ENCODE measurements at regions not wholly inside any gene's neighbourhood (a gene's known extent, or its start where the extent isn't known, plus 50 kb on each side); places are given as distances from the start of the nearest gene placed in this dataset.
"Not testable (repeated sequence)": the region's sequence is repeated elsewhere in the genome, so short reads cannot be mapped to it uniquely, and the experiment has no call there.

DNA sequence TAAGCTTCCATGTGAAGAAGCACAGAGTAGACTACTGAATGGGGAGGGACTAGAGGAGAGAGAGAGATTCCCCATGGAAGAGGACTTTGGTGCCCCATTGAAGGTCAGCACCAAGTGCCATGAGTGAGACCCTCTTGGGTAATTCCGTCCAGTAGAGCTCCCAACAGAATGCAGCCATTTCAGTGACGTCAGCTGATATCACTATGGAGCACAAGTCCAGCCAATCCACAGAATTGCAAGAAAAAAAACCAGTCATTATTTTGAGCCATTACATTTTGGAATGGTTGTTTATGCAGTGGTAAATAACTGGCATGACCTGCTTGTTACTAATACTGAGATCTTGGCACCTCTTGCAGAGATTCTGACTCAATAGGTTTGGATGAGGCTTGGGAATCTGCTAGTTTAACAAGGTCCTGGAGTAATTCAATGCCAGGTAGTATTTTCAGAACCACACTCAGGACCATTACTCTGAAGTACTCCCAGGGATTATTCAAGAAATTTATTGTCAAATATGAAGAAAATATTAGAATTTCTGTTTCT lies 52.6 kb upstream of the SP8 start:
- no peak for DNase-seq

DNA sequence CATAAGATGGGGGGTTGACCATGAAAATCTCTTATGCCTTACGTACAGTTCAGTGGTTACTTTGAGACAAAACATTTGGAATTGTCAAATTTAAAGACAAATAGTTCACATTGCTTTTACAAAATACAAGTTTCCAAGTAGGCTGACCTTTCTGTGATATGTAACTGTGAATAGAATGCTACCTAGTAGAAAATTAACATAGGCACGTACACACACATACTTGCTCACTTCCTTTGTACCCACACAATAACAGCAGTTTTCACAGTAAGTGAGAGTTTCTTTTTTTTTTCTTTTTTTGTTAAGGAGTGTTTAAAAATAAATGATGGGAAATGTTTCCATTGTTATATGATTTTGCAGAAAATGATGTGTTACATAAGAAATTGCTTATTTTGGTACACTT lies 53.3 kb upstream of the SP8 start:
- no peak for DNase-seq

DNA sequence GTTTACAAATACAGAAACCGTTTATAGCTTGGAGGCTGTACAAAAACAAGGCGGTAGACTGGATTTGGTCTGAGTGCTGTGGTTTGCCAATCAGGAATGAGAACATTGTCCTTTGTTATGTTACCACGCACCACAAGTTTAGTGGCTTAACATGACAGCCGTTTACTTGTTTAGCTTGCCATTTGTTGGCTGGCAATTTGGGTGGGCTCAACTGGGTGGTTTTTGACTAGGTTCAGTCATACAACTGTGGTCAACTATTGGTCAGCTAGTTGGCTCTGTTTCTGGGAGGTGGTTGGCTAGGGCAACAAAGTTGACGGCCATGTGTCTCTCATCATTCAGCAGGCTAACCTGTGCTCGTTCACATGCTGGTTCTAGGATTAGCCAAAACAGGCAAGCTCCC lies 60.1 kb upstream of the SP8 start:
- DNase-seq: no peak

DNA sequence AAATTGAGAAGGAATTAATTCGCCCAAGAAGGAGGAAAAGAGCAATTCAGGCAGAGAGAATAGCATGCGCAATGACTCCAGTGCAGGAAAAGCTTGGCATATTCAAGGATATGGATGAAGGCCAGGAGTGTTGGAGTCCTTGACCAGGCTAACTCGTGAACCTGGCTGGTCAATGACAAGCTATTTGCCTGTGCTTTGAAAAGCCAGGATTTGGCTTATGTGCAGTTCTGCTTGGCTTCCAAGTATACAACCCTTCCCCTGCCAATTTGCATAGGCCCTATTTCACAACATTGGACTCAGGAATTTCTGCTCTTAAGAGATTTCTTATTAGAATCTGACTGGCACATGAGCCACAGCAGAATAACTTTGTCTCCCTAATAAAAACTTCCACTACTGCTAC lies 72.3 kb upstream of the SP8 start:
- no peak for DNase-seq

DNA sequence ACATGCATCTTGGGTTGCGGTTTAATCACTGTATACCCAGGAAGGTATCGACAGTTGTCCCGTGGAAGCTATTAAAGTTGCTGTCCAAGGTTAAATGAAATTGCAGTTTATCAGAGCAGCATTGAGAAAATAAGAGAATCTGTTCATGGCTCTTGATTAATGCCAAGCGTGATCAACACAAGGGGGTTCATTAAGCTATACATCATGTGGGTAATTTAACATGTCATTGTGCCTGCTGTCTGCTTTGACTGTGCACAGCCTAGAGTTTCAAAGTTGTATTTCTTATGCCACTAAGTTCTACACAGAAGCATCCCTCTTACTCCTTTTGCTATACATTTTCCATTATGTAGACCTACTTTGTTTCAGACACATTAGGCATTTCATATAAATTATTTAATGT lies 74.8 kb upstream of the SP8 start:
- DNase-seq: no peak

DNA sequence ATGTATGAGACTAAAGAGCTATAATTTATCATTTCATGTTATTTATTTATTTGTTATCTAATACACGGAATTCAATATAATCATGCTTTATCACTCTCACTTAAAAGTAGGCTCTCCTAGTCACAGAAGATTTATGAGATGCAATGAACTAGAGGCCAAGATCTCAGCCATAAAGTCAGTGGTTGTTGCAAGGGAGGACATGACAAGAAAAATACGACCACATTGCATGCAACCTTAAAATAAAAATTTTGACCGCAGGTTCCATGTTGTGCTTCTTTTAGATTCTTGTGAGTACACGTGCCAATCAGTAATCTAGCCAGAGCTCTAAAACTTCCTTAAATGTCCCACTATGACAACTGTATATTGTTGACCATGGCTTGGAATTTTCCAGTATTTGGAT lies 75.9 kb upstream of the SP8 start:
- DNase-seq: no peak

DNA sequence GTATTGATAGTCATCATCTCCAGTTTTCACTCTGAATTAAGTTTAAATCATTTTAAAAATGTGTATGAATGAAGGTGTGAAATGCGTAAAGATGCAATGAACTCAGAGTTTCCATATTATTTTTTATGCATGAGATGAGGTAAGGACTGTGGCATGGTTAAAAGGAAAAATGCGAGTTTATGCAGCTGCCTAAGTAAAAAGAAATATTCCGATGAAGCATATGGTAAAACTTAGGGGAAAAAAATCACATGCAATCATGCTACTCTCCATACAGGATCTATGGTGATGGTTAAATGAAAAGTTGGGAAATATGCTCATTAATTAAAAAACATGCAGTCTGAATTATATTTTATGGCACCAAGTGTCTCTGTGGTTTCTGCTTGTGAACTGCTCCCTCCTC lies 77.5 kb upstream of the SP8 start:
- no peak for DNase-seq

DNA sequence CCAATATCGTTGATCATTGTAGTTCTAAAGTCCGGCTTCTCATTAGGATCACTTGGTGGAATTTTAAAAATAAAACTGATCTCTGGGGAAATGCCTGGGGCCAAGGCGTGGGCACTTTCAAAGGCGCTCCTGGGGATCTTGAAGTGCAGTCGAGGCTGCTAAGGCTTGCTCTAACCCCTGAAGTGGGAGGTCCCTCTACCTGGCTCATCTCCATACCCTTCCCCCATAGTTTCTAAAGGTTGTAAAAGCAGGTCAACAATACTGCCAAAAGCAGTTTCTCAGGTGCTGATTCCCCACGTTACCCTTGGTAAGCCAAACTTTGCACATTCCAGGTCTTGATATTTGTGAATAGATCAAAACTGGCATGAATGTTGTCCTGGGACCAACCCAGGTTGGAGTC lies 79.0 kb upstream of the SP8 start:
- DNase-seq: no peak

DNA sequence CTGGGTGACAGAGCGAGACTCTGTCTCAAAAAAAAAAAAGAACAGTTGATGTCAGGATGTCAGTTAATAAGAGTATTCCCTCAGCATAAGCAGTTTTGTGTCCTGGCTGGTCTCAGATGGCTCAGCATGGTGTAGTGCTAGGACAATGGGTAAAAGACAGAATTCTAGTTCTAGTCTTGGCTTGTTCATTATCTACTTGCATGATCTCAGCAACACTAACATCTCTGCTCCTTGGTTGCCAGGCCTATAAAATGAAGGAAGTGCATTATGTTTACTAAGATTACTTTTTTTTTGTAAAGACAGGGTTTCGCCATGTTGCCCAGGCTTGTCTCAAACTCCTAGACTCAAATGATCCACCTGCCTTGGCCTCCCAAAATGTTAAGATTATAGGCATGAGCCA lies 84.3 kb upstream of the SP8 start:
- DNase-seq: no peak

DNA sequence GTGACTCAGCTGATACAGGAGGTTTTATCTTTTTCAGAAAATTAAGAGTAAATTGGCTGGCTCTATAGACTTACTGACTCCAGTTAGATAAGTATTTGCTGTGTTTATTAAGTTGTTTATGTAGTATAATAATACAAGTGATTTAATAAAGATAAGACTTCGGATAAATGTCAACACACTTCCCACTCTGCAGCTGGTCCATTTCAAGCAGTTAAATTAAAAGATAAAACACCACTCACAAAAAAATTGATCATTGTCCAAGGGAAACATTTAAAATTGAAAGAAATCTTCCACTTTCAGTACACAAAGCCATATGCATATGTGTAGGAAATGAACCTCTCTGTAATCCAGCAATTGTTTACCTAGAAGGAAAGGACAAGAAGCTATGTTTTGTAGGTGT lies 106.1 kb upstream of the SP8 start:
- no peak for DNase-seq

DNA sequence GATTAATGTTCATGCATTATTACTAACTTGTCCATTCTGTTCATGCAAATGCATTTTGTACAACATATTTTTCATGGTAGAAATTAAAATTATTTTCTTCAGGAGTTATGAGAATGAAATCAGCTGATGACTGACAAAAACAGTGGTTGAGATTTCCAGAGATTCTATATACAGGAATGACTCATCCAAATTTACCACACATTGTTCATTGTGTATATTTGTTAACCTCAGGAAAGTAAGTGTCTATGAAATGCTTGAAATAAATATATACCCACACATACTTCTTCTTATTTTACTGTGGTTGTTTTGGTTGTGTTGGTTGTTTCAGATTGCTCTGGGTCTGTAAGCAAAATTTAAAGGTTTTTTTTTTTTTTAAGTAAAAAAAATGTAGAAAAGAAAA lies 108.1 kb upstream of the SP8 start:
- no peak for DNase-seq

DNA sequence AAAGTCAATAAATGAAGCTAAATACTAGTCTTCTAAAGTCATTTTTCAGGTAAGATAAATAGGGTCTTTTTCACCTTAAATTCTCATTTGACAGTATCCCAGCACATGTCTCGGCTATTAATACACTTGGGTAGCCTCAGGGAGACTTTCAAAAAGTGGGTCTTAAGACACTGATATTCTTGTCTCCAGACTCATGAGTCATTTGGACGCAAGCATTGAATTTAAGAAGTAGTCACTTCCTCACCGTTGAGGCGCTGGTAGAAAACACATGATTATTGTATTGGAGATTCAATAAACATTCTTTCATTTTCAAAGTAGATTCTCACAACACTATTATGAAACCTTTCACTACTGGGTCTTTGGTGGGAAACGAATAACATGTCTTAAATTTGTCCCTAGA lies 108.9 kb upstream of the SP8 start:
- DNase-seq: no peak

DNA sequence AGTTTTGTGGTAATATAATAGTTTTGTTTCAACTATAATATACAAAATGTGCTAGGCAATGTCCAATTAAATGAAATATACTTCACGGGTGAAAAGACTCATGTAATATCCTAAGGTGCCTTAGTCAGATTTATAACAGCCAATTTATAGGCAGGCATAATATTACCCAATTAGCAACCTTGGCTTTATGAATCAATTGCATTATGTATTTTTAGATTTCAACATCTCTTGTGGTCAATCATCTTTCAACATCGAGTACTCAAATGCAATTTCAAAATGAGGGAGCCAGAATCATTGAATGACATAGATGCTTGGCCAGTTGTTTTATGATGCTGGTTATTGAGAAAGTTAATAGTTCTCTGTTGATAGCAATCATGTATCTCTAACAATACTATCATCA lies 110.3 kb upstream of the SP8 start:
- no peak for DNase-seq

DNA sequence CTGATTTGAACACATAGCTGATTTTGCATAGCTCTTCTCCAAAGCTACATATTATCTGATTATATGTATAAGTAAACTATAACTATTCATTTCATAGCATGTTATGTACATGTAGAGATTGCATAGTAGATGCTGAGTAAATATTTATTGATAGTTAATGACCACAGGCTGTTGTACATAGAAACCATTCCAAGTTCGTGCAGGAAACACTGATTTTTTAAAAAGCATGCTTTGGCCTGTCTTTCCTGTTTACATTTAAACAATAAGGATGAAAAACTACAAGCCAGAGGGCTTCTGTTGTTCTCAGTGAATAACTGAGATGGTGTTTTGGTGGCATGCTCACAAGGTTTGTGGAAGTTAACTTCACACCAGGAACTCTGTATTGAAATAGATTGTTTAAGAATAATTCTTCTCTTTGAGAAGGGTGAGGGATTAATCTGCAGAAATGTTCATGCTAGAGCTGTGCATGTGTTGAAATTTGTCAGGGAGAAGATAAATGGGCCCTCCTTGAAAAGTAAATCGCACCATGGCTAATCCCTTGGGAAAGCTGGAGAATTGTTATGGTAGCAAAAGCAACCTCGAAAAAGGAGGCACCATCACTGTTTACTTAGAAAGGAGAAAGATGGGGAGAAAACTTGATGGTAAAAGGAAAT lies 120.2 kb upstream of the SP8 start:
- no peak for DNase-seq

DNA sequence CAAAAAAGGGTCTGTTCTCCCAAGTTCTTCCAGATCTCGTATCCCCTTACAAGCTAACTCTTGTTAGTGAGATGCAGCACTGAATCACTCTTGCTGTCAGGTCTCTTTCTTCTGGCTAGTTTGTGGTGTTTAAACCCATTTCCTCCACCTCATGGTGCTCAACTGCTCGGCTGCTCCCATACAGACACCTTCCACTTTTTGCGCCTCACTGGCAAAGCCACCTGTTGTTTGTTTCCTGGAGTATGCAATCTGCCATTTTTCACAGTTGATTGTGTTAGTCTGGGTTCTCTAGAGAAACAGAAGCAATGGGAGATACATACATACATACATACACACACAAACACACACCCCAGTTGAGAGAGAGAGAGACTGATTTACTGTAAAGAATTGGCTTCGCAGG lies 124.4 kb upstream of the SP8 start:
- DNase-seq: no peak

DNA sequence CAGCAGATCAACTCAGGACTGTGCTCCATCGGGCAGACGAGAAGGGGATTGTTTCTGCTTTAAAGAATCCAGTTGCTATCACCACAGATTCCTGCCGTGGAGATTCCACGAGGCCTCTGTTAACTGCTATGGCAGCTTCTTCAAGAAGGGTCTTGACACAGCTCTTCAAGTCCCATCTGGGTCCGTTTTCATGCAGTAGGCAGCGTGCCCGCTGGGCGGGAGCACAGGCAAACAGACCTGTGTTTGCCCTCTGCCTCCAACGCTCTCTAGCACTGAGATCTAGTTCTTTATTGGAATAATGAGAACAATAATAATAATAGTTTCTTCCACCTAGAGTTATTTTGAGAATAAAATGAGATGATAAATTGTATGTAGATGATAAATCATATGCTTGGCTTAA lies 127.2 kb upstream of the SP8 start:
- DNase-seq: no peak

DNA sequence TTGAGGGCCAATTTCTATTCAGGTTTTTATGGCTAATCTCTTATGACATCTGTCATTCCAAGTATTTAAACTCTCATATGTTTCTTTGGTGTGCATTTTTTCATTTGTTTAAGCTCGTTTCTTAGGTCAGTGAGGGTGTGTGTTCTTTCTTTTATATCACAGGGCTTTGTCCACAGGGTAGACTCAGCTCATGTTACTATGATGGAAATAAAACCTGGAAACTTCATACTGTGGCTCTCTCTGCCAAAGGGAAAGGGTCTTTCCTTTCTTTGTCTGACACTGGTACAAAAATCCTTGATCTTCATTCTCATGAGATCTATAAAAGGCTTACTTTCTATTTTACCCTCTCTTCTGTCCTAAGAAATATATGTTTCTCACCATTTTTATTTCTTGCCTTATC lies 129.6 kb upstream of the SP8 start:
- no peak for DNase-seq

DNA sequence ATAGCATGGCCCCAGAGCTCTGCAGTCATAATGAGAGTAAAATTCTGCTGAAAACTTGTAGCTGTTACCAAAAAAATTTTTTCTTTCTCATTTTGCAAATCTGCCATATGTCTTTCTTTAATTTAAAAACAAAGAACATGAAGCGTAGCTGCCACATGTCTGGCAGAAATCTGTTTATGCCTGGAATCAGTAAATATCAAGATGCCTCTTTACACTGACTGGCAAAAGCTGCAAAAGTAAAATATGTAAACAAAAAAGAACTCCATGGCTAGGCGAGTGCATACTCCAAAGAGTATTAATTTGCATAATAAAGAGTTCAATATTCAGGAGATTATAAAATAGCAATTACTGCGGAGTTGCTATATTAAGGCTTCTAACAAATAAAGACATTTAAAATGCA lies 130.9 kb upstream of the SP8 start:
- no peak for DNase-seq

DNA sequence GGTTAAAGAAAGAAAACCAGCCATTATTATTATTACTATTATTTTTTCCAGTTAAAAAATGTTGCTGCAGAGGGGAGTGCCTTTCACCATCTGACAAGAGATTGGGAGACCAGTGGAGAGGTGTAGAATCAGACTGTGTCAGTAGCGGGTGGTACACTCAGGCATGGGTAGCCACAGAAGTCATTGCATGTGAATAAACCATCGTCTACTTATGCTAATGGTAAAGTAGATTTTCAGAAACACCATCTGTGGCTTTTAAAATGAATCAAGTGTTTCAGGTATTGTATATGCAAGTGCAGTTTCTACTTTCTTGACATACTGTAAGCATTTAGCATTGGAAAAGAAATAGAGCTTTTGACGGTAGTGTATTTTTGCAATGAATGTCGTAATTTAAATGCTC lies 131.5 kb upstream of the SP8 start:
- no peak for DNase-seq

DNA sequence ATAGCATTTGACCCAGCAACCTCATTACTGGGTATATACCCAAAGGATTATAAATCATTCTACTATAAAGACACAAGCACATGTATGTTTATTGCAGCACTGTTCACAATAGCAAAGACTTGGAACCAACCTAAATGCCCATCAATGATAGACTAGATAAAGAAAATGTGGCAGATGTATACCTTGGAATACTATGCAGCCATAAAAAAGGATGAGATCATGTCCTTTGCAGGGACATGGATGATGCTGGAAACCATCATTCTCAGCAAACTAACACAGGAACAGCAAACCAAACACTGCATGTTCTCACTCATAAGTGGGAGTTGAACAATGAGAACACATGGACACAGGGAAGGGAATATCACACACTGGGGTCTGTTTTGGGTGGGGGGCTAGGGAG lies 140.5 kb upstream of the SP8 start:
- not testable (repeated sequence) for DNase-seq

DNA sequence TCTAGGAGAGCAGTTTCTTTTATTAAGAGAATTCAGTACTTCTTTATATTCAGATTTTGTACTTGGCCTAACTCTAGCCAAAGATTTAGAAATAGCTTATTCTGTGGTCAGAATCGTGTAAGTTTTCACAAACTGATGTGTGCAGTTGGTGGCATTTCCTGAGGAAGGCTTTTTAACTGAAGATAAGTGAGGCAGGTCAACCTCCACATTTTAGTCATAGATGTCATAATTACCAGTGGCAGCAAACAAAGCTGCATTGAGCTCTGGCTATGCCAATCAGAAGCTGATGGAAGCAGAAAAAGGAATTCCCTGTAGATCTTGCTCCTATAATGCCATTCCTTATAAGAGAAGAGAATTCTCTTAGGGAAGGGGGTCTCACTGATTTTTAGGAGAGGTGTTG lies 141.3 kb upstream of the SP8 start:
- DNase-seq: no peak

DNA sequence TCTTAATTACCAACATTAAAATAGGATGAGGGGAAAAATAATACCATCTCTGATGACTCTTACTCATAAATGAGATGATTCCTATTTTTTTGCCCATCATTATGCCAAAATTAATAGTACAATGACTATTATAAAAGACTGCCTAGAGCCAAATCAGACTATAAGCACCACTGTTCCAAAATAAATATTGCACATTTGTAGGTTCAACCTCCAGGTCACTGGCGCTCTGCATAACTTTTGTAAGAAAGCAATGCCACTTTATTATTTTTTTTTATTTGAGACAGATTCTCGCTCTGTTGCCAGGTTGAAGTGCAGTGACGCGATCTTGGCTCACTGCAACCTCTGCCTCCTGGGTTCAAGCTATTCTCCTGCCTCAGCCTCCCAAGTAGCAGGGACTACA lies 142.5 kb upstream of the SP8 start:
- no peak for DNase-seq

DNA sequence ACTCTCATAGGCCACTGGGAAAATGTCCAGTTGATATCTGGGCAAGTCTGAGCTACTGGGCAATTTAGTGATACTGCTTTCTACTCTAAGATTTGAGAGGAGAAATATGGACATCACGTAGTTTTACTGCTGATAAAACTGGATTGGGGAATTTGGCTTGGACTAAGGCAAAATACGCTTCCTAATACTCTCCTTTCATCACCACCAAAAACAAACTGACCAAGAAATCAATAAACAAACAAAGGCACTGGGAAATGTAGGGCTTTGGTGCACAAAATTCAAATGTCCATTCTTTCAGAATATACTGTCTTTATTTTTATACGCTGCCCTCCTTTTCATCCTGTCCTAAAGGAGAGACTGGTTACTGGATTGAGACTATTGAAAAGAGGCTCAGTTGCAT lies 145.1 kb upstream of the SP8 start:
- no peak for DNase-seq

DNA sequence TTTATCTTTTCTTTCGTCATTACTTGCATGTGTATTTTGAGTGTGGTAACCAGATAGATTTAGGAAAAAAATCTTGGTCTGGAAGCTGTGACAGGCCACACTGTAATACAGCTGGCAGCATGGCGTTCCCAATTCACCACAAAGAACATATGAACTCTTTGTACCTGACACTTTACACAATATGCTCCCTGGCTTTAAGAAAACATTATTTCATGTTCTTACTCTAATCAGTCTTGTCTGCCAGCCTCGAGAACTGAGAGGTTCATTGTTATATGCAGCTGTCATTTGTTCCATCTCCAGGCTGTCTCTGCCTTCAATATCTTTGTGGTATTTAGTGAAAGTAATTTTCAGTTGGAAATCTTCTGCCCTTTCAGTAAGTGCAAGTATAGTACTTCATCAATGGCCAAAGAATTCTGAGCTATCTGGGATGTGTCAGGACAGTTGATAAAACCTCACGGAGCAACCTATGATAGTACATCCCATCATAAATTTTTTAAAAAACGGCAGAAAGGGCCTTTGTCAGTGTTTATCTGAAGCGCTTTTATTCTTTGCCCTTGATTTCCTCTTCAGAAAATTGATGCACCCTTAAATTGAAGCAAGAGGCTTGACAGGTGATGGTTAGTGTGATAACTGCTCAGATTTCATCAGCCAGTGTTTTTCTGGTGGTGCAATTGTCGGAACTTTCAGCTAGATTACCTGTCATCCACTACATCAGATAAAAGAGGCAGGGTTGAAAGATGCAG lies 146.3 kb upstream of the SP8 start:
- no peak for DNase-seq

DNA sequence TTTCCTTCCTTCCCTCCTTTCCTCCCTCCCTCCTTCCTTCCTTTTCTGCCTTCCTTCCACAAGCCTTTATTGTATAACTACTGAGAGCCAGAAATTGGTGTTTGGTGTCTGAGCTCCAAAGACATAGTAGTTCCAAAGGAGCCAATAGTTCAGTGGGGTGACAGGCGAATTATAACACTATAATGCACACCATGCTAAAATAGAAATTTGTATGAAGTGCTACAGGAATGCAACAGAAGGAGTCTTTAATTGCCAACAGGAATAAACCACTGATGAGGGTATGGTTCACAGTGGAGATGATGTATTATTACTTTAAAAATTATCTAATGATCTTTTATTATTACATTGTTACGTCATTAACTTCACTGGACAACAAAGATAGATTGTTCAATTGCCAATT lies 158.8 kb upstream of the SP8 start:
- no peak for DNase-seq

Measured in fibroblast of skin of abdomen (primary cell).